Umbilical cord (tissue), 1 donor: ENCODE measurements at regions not wholly inside any gene's neighbourhood (a gene's known extent, or its start where the extent isn't known, plus 50 kb on each side); places are given as distances from the start of the nearest gene placed in this dataset.
A peak's percentile ranks its signal among the peaks of the same experiment; 100 is the strongest.
"Not testable (repeated sequence)": the region's sequence is repeated elsewhere in the genome, so short reads cannot be mapped to it uniquely, and the experiment has no call there.

Experiments
- DNase-seq: peaks from one replicate; pipeline ENCODE4 v3.0.0-alpha.2; 2015; ENCODE audit warnings: low spot score

DNA sequence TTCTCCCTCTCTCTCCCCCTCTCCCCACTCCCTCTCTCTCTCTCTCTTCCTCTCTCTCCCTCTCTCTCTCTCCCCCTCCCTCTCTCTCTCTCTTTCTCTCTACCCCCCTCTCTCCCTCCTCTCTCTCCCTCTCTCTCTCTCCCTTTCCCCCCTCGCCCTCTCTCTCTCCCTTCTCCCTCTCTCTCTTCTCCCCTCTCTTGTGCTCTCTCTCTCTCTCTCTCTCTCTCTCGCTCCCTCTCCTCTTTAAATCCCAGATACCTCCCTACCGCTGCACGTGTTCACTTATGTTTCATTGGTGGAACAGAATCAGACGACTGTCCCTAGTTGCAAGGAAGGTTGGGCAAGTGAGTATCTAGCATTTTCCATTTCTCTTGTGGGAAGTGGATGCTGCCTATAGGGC lies 166.5 kb downstream of the EBLN2 start:
- no peak for DNase-seq

GRCh38 chr3:73228437-73228836 lies 167.0 kb downstream of the EBLN2 start:
- DNase-seq, result no peak

GRCh38 chr3:73228959-73229358 lies 167.5 kb downstream of the EBLN2 start:
- no peak for DNase-seq

DNA sequence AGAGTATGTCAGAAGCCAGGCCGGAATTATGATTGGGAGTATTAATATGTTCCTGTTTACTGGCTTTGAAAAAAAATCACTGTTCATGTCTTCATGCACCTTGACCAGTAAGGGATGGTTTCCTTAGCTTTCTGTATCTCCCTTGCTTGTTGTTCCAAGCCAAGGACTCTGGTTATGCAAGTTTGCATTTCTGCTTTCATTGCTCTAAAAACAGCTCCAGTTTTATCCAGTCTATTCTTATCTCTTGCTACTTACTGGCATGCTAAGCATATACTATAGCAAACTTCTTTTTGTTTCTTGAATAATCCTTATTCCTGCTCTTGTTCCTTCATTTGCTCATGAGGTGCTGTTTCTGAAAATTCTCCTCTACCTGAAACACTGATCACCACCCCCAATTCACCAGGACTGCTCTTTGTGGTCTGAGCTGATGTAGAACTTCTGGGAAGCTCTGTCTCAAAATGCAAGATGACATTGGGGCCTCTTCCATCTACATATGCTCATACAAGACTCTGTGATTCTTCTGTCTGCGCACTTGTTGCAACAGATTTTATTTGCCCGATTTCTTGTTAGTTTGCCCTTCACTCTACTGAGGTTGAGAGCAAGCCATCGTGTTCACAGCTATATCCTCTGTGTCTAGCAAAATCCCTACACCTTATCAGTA lies 173.0 kb downstream of the EBLN2 start:
- peak; percentile 71 for DNase-seq

DNA sequence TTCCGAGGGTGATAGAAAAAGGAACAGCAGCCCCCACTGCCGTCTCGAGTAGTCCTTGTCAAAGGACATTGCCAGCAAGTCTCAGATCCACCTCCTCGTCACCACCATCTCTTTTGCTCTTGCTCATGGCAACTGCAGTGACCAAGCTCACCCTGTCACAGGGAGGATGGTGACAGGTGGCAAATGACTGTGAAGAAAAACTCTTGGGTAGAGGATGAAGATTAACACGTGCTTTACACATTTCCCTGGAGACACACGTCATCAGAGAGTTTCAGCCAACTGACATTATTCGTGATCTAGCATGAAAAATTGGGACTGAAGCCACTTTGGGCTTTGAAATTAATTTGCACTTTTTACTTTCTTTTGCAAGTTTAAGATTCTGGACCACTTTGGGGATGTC lies 174.3 kb downstream of the EBLN2 start:
- no peak for DNase-seq

- no peak for DNase-seq
Measured at GRCh38 chr3:73236867-73237266, 175.4 kb downstream of the EBLN2 start.

DNA sequence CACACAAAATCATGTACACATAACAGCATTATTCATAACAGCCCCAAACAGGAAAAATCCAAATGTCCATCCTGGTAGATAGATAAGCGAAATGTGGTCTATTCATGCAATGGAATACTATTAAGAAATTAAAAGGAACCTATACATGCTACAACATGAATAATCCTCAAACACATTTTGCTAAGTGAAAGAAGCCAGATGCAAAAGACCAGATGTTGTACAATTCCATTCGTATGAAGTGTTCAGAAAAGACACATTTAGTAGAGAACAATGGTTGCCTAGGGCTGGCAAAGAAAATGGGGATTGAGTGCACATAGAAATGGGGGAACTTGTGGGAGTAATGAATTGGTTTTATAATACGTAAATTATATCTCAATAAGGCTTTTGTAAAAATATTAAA lies 182.3 kb downstream of the EBLN2 start:
- DNase-seq, result no peak

GRCh38 chr3:73245459-73245858 lies 184.0 kb downstream of the EBLN2 start:
- DNase-seq, result no peak

DNA sequence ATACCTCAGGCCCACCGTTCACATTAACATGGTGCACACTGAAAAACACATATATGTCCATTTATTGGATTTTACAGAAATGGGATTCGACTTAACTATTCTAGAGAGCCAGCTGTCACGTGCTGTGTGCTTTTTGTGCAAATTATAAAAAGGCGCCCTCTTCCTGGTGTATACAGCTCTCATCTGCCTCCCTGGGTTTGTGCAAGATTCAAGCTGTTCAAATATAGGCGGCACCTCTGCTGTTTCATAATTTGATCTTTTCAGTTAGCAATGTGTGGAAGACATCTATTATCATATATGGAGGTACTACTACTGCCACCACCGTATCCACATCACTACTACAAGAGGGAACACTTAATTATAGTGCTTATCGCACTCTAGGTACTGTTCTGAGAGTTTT lies 187.6 kb downstream of the EBLN2 start:
- no peak for DNase-seq

DNA sequence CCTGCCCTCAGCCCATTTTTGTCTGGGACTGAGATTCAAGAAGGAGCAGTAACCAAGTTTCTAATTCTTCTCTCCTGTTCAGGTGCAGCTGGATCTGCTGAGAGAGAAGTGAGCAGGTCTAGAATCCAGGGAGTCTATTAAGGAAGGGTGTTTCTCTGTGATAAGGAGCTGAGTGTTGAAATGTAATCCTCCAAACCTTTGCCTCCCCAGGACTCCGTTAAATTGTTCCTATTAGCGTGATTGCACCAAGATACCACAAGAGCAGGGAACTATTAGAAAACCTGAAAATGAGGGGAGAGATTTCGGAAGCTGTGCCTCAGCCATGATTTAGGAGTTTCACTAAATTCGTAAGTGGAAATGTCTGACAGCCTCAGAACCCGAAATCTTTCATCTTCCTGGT lies 192.6 kb downstream of the EBLN2 start:
- no peak for DNase-seq

- DNase-seq, result peak; percentile 59
Measured at GRCh38 chr3:73255609-73256029, 194.2 kb downstream of the EBLN2 start.

- DNase-seq, result no peak
Measured at GRCh38 chr3:73257186-73257585, 195.7 kb downstream of the EBLN2 start.

DNA sequence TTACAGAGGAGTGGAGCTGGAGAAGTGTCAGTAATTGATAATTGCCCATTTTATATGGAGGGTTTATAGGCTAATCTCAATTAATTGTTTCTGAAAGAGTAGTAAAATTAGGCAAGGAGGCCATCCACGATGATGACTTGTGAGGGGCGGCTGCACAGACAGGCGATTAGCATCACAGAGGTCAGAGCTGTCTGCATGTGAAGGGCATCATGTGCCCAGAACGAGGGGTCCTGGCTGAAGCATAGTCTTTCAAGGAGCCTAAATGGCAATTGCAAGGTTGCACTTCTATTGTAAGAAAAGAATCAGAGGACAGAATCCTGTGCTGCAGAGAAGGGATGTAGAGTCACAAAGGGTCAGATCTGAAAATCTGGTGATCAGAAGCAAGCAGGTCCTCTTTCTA lies 196.6 kb downstream of the EBLN2 start:
- no peak for DNase-seq

DNA sequence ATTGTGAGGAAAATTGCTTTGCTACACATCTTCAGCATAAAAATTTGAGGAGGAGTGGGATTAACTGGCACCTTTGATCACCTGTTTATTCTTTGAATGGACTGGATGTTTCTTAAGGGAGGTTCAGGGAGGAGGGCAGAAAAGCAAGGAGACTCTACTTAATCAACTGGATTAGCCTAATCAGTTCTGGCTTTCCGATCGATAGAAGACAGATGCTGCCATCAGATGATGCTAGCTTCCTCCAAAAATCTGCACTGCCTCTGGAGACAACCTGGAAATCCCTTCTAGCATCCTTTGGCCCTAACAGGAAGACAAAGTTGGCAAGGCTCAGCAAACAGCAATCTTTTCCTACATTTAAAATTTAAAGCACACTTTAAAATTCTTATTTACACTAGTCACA lies 197.8 kb downstream of the EBLN2 start:
- no peak for DNase-seq

DNA sequence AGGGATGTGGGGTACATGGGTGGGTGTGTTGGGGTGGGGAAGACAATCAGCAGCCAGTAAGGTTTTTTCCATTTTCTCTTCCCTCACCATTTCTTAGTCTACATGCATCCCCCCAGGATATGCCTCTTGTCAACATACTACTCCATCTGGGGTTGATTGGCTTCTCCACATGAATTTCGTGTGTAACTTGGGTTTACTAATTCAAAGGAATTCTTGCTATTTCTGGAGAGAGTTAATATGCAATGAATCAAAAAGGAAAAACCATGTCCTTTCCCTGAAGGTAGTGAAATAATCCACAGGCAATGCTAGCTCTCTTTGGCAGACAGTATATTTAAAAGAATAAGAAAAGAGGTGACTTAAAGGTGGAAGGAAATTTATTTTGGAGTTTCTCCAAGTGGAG lies 198.4 kb downstream of the EBLN2 start:
- no peak for DNase-seq

- DNase-seq, result not testable (repeated sequence)
Measured at GRCh38 chr3:73266558-73266957, 205.1 kb downstream of the EBLN2 start.

DNA sequence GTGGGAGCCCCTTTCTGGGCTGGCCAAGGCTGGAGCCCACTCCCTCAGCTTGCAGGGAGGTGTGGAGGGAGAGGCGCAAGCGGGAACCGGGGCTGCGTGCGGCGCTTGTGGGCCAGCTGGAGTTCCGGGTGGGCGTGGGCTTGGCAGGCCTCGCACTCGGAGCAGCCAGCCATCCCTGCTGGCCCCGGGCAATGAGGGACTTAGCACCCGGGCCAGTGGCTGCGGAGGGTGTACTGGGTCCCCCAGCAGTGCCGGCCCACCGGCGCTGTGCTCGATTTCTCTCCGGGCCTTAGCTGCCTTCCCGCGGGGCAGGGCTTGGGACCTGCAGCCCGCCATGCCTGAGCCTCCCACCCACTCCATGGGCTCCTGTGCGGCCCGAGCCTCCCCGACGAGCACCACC lies 207.7 kb downstream of the EBLN2 start:
- not testable (repeated sequence) for DNase-seq

DNA sequence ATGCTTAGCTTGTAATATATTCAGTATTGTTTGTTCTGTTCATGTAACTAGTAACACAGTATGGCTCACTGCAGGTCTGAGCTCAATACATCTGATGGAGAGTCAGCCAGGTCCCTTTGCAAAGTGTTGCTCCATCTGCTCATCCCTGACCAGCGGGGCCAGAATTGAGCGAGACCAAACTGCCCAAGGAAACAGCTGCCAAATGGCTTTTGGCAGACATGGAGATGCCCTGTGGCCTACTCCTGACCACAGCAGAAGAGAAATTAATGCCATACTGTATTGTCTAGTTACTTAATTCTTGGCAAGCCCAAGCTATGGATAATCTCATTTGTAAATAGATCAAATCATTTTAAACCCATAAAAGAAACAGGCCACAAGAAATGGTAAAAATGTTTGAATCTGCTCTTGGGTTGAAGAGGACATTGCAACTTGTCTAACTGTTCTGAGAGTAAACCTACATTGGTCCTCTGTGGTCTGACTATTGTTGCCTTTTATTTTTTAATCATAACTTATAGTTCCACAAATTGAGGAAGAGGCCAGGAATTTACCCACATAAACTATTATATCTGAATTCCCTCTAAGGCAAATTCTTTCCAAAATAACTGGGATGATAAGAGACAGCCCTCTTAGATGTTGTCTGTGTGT lies 209.5 kb downstream of the EBLN2 start:
- DNase-seq, result no peak

- DNase-seq, result no peak
Measured at GRCh38 chr3:73273341-73273740, 211.9 kb downstream of the EBLN2 start.

DNA sequence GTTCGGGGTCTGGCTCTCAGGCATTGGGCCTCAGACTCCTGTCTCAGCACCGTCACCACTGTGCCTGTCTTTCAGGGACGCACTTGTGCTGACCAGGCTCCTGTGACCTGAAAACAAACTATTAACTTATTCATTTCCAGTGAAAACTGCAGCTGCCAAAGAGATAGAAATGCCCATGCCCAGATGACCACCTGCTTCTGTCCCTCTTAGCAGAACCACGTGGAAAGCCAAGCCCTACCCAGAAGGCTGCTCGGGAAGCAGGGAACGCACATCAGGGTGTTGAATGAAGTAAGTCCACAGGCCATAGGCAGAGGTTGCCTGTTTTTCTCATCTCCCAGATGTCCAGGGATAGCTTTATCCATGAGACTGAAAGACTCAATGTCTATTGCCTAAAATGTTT lies 219.3 kb downstream of the EBLN2 start:
- no peak for DNase-seq

DNA sequence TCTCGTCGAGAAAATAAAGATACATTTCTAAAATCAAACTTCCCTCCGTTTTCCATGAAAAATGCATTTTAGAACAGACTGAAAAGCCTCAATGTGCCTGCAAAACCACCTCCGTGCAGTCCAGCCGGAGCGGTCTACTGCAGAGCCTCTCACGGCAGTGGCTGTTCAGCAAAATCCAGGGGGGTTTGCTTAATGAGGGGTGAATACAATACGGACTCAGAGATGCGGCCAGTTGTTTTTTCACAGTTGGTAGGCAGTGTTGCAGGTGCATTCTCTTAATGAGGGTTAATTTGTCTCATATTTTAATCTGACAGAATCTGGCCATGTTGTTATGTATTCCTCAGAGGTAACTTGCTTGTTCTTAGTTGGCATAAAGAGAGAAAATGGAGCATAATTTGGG lies 223.0 kb downstream of the EBLN2 start:
- DNase-seq, result no peak

GRCh38 chr3:73291541-73291940 lies 230.1 kb downstream of the EBLN2 start:
- no peak for DNase-seq

- DNase-seq, result peak; percentile 78
Measured at GRCh38 chr3:73292220-73292619, 230.8 kb downstream of the EBLN2 start.

DNA sequence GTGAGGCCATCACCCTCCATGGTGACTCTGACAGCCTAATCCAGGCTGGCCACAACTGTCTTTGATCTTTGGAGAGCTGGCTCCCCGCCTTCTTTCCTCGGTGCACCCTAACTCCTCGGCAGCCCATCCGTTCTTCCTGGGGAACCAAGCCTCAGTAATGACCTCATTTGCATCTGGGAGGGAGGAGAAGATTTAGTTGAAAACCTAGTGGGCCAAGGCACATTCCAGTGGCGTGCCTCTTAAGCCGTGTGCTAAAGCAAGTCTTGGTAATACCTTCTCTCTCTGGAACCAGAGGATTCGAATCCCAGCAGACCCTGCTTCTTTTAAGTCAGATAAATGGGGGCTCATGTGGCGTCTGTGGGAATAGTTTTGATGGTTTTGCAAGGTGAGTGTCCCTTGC lies 233.1 kb downstream of the EBLN2 start:
- peak; percentile 79 for DNase-seq
